Stimulated activated CD8-positive, alpha-beta memory T cell treated with anti-CD3 and anti-CD28 coated beads, Interleukin-12 subunit alpha, Interleukin-12 subunit beta, amount 100 ng/mL, for 1 hour (primary cell): ENCODE measurements at regions not wholly inside any gene's neighbourhood (a gene's known extent, or its start where the extent isn't known, plus 50 kb on each side); places are given as distances from the start of the nearest gene placed in this dataset.

Experiments used
- DNase-seq: peaks from one replicate; pipeline ENCODE4 v3.0.0-alpha.2; 2020; ENCODE audit warnings: low read depth

GRCh38 chr9:84589542-84589941 is 80.0 kb upstream of the NTRK2 start:
- DNase-seq: no peak

- no peak for DNase-seq
Observed at GRCh38 chr9:84590706-84591105, 78.8 kb upstream of the NTRK2 start.

GRCh38 chr9:84592918-84593317 is 76.6 kb upstream of the NTRK2 start:
- no peak for DNase-seq

- DNase-seq: no peak
Observed at GRCh38 chr9:84593352-84593751, 76.2 kb upstream of the NTRK2 start.

GRCh38 chr9:84597131-84597530 is 72.4 kb upstream of the NTRK2 start:
- DNase-seq: no peak

GRCh38 chr9:84598921-84599636 is 70.5 kb upstream of the NTRK2 start:
- no peak for DNase-seq

GRCh38 chr9:84600739-84601138 is 68.8 kb upstream of the NTRK2 start:
- DNase-seq: no peak

GRCh38 chr9:84604223-84604622 is 65.3 kb upstream of the NTRK2 start:
- no peak for DNase-seq

GRCh38 chr9:84609779-84610178 is 59.8 kb upstream of the NTRK2 start:
- no peak for DNase-seq

- DNase-seq: no peak
Observed at GRCh38 chr9:84613431-84613830, 56.1 kb upstream of the NTRK2 start.

- no peak for DNase-seq
Observed at GRCh38 chr9:84615544-84615943, 54.0 kb upstream of the NTRK2 start.

GRCh38 chr9:84617411-84618029 is 52.0 kb upstream of the NTRK2 start:
- no peak for DNase-seq
